GM12878 (cell line): ENCODE measurements at regions not wholly inside any gene's neighbourhood (a gene's known extent, or its start where the extent isn't known, plus 50 kb on each side); places are given as distances from the start of the nearest gene placed in this dataset.

Experiments
- ATAC-seq: fragments of 200-7000 bp; cut with Tn5 transposase; 3 replicates; pipeline ENCODE4 v1.9.1; 2020; ENCODE audit warnings: mild to moderate bottlenecking, moderate library complexity
- BruUV-seq: library from RNA; stranded (reverse); fragments of 400-500 nt; replicated peaks from 2 replicates; lab custom pipeline; 2021; lab: Mats Ljungman, UMichigan
- CTCF ChIA-PET: fragments of 300-600 bp; sonication (Branson Sonifier 250); formaldehyde crosslinking; extraction: SDS; loops from one replicate; lab custom pipeline; 2021; ENCODE audit warnings: inconsistent platforms; lab: Yijun Ruan, JAX
- POLR2A ChIA-PET: fragments of 350-600 bp; formaldehyde crosslinking; extraction: SDS; loops from one replicate; lab custom pipeline; 2021; ENCODE audit warnings: inconsistent platforms; lab: Charles Lee
- RAD21 ChIA-PET: fragments of 300-600 bp; sonication (Branson Sonifier 250); formaldehyde crosslinking; loops from one replicate; lab custom pipeline; 2023; ENCODE audit warnings: antibody characterized with exemption; ENCODE audit not compliant: unreplicated experiment; lab: Charles Lee
- SMC1A ChIA-PET: fragments of 300-600 bp; sonication (Branson Sonifier 250); formaldehyde crosslinking; loops from one replicate; lab custom pipeline; 2023; ENCODE audit not compliant: unreplicated experiment, uncharacterized antibody; lab: Charles Lee
- DNase-seq: peaks from one replicate; pipeline ENCODE4 v3.0.0-alpha.2; 2011; ENCODE audit warnings: low read depth, low spot score
- FAIRE-seq: peaks from 3 replicates; lab custom pipeline; 2011; peaks lifted over from hg19 to GRCh38; lab: Jason Lieb, UNC
- H2AFZ ChIP-seq: 2 replicates; pipeline ENCODE4 v1.6.0; 2011; ENCODE audit warnings: low read depth, low read length, control low read depth; ENCODE audit not compliant: control insufficient read depth
- H3K27ac ChIP-seq: 2 replicates; pipeline ENCODE4 v1.5.1; 2011; ENCODE audit warnings: control low read depth; ENCODE audit not compliant: control insufficient read depth, insufficient read depth
- H3K27me3 ChIP-seq, 2 experiments: replicated peaks in 1 of 2; 2 replicates each; pipeline versions ENCODE4 v1.6.0 to v1.6.1; 2011; ENCODE audit warnings: low read length in 1 of 2; ENCODE audit not compliant: control insufficient read depth in 2 of 2, insufficient read depth in 2 of 2
- H3K36me3 ChIP-seq, 2 experiments: 2 replicates each; pipeline ENCODE4 v1.5.1; 2011; ENCODE audit warnings: low read length in 1 of 2; ENCODE audit not compliant: control insufficient read depth in 2 of 2, insufficient read depth in 2 of 2
- H3K4me1 ChIP-seq: 2 replicates; pipeline ENCODE4 v1.6.1; 2011; ENCODE audit warnings: mild to moderate bottlenecking, low read length, moderate library complexity, mixed read lengths; ENCODE audit not compliant: control insufficient read depth, insufficient read depth
- H3K4me2 ChIP-seq: 2 replicates; pipeline ENCODE4 v1.6.0; 2011; ENCODE audit warnings: control low read depth; ENCODE audit not compliant: control insufficient read depth, insufficient read depth
- H3K4me3 ChIP-seq: fragments of 200-600 bp; sonication (generic); 2 replicates; pipeline ENCODE4 v1.5.1; 2016
- H3K79me2 ChIP-seq: 2 replicates; pipeline ENCODE4 v1.6.0; 2011; ENCODE audit warnings: low read length; ENCODE audit not compliant: control insufficient read depth, insufficient read depth
- H3K9ac ChIP-seq: 2 replicates; pipeline ENCODE4 v1.8.0; 2011; ENCODE audit warnings: low read length, control low read depth, mixed read lengths; ENCODE audit not compliant: control insufficient read depth, insufficient read depth
- H3K9me3 ChIP-seq: replicated peaks from 3 replicates; pipeline ENCODE4 v1.5.1; 2011; ENCODE audit warnings: mild to moderate bottlenecking, low read length; ENCODE audit not compliant: control insufficient read depth, insufficient read depth
- H4K20me1 ChIP-seq: 2 replicates; pipeline ENCODE4 v1.6.0; 2011; ENCODE audit not compliant: control insufficient read depth, insufficient read depth
- MTA2 ChIP-seq: fragments of 450-650 bp; IDR thresholded peaks from 2 replicates; pipeline ENCODE4 v1.6.1; 2016; ENCODE audit warnings: low read depth, mild to moderate bottlenecking, moderate library complexity
- NFIC ChIP-seq: IDR thresholded peaks from 2 replicates; pipeline ENCODE4 v1.6.1; 2012; ENCODE audit warnings: low read depth, mild to moderate bottlenecking, inconsistent platforms, low read length, moderate library complexity
- PML ChIP-seq: IDR thresholded peaks from 2 replicates; pipeline ENCODE4 v1.6.1; 2012; ENCODE audit warnings: low read length, inconsistent platforms
- POU2F2 ChIP-seq: IDR thresholded peaks from 3 replicates; pipeline ENCODE4 v1.6.1; 2011; ENCODE audit warnings: low read depth, mild to moderate bottlenecking, low read length, borderline replicate concordance
- RAD21 ChIP-seq: IDR thresholded peaks from 2 replicates; pipeline ENCODE4 v1.6.1; 2011; ENCODE audit warnings: mild to moderate bottlenecking, low read depth, low read length, moderate library complexity; ENCODE audit not compliant: insufficient read depth
- RB1 ChIP-seq: fragments of 450-650 bp; formaldehyde crosslinking; IDR thresholded peaks from 2 replicates; pipeline ENCODE4 v1.6.1; 2017; ENCODE audit warnings: mild to moderate bottlenecking, borderline replicate concordance
- STAT3 ChIP-seq: IDR thresholded peaks from 2 replicates; pipeline ENCODE4 v1.6.1; 2011; ENCODE audit warnings: low read depth, low read length, improper control_type of control experiment
- WGBS: methylation state at CpG from one replicate; pipeline ENCODE4 v1.1.6; 2016; ENCODE audit warnings: low lambda C conversion rate; ENCODE audit not compliant: insufficient replicate concordance, insufficient coverage; ENCODE audit errors: missing lambda C conversion rate; 5-methylcytosine and 5-hydroxymethylcytosine counted together
- in situ Hi-C: fragments of 300-500 bp; cut with MboI; formaldehyde crosslinking; loops from 9 replicates; pipeline ENCODE4 v1.14.3; 2018; ENCODE audit warnings: mixed read lengths
- intact Hi-C: fragments of 100-400 bp; cut with micrococcal nuclease; formaldehyde crosslinking; loops from one replicate; pipeline ENCODE4 v1.14.2; 2022; ENCODE audit not compliant: unreplicated experiment
- TF ChIP-seq, protein P1 (sequence below), 3 experiments: IDR thresholded peaks in 2 of 3; conservative IDR thresholded peaks in 1 of 3; 2 replicates each; pipeline ENCODE4 v1.5.1; 2011; ENCODE audit warnings: low read depth in 3 of 3, low read length in 3 of 3, mild to moderate bottlenecking in 3 of 3, control low read depth in 2 of 3, moderate library complexity in 2 of 3, inconsistent platforms in 1 of 3, mixed read lengths in 1 of 3; ENCODE audit not compliant: control insufficient read depth in 2 of 3, insufficient read depth in 1 of 3; ENCODE audit errors: extremely low read depth in 1 of 3
- TF ChIP-seq, protein P2 (sequence below): IDR thresholded peaks from 2 replicates; pipeline ENCODE4 v1.6.1; 2012; ENCODE audit warnings: low read depth, low read length, improper control_type of control experiment
- TF ChIP-seq, protein P3 (sequence below): fragments of 450-650 bp; formaldehyde crosslinking; IDR thresholded peaks from 2 replicates; pipeline ENCODE4 v1.4.0; 2022; ENCODE audit warnings: mild to moderate bottlenecking, moderate library complexity

DNA sequence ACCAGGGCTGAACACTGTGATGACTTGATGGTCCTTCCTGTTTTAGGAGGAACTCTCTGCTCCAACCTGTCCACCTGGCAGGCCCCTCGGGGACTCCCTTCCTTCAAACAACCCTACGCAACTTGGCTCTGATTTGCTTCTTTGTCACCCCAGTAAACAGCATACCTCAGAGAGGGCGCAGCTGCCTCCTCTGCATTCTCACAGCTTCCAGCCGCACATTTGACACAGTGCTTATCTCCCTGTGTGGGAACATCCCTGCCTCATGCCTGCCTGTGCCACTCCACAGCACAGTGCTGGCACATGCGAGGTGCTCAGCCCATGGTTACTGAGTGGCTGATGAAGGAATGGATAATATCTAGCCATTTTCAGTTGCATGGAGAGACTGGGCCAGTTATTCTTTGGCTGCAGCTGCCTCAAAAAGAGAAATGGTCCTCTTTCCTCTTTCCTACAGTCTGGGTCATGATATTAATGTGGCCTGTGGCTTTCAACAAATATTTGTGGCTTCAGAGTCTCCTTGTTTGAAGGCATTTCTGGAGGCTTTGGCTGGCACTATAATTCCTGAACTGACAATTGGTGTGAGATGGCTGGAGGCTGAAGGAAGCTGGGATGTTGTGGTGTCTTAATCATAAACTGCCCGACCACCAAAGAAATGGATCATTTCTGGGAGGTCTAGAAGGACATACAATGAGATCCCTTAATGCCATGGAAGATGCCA is 77.9 kb downstream of the TENT5C start (continued):
- TF ChIP-seq MTA2 = no peak
- TF ChIP-seq, protein P1, sequence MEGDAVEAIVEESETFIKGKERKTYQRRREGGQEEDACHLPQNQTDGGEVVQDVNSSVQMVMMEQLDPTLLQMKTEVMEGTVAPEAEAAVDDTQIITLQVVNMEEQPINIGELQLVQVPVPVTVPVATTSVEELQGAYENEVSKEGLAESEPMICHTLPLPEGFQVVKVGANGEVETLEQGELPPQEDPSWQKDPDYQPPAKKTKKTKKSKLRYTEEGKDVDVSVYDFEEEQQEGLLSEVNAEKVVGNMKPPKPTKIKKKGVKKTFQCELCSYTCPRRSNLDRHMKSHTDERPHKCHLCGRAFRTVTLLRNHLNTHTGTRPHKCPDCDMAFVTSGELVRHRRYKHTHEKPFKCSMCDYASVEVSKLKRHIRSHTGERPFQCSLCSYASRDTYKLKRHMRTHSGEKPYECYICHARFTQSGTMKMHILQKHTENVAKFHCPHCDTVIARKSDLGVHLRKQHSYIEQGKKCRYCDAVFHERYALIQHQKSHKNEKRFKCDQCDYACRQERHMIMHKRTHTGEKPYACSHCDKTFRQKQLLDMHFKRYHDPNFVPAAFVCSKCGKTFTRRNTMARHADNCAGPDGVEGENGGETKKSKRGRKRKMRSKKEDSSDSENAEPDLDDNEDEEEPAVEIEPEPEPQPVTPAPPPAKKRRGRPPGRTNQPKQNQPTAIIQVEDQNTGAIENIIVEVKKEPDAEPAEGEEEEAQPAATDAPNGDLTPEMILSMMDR (IDR thresholded peaks at IDR 0.05 in 2 of 3, conservative IDR thresholded peaks at IDR 0.05 in 1 of 3; ENCODE audit: control insufficient read depth in 2 of 3, extremely low read depth in 1 of 3, insufficient read depth in 1 of 3, low read depth in 3 of 3, low read length in 3 of 3) = no peak
- TF ChIP-seq STAT3 = no peak
- no peak for TF ChIP-seq POU2F2

DNA sequence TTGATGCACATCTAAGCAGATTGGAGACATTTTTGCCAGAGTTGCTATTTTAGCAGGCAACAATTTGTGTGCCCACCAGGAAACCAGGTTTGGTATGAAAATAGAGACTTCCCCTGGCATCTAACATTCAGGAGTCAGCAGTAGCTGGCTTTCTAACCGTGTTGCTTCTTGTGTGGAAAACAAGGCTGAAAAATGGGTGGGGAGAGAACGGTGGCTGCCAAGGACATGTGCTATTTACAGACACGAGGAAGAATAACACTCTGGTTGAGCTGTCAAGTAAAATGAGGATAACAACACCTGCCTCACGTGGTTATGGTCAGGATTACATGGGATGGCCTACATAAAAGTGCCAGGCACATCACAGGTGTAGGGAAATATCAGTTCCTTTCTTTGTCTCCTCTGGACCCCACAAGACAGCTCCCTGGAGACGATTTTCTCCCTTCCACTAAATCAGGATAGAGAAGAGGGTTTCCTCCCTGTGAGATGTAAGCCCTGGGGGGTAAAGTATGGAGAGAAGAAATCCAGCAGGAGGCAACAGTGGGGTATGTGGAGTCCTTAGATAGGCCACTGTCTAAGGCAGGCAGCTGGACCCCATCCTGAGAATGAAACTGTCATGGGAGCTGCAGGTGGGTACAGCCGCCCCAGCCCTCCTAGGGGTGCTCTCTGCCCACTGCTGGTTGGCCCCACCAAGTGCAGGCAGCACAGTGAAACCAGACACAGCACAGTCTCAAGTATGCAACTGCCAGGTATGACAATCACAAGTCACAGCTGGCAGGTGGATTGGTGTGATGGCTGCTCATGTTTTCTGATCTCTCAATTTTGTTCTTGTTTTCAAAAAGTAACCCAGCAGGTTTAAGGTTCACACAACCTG is 80.3 kb downstream of the TENT5C start:
- DNase-seq (no peak), FAIRE-seq (no peak), ATAC-seq (peak; percentile 64)
- CTCF ChIA-PET = interaction anchor here (1.3 kb wide), 1 partner anchor 152 kb away, joined by 5 read pairs; no protein-coding TSS in a partner anchor
- RAD21 ChIA-PET = no interaction called here
- H3K27ac ChIP-seq = no peak overlapping the region
- no peak overlapping the region for H3K4me3 ChIP-seq
- peaks cover 0 to 13% of the 10 kb centered on the region in 2 experiments; a peak in 3 of 4 replicates for H3K27me3 ChIP-seq
- POLR2A ChIA-PET = interaction anchor here (0.6 kb wide), 1 partner anchor 319 kb away, joined by 4 read pairs; no protein-coding TSS in a partner anchor
- no peaks in the 10 kb centered on the region for H3K79me2 ChIP-seq
- intact Hi-C loops (no loop called here), in situ Hi-C loops (no loop called here)
- WGBS = 13% methylated on average over 6 of the region's 6 CpGs
- no peak overlapping the region for H3K4me2 ChIP-seq
- no peak overlapping the region for H3K9ac ChIP-seq
- SMC1A ChIA-PET = no interaction called here
- no peaks in the 10 kb centered on the region for H3K9me3 ChIP-seq
- no TSS peak for BruUV-seq
- H4K20me1 ChIP-seq = no peaks in the 10 kb centered on the region; the same call in 1 of the 2 replicates
- no peak overlapping the region for H2AFZ ChIP-seq
- H3K36me3 ChIP-seq = no peaks in the 10 kb centered on the region
- H3K4me1 ChIP-seq = no peaks in the 10 kb centered on the region
- TF ChIP-seq, protein P1 (IDR thresholded peaks at IDR 0.05 in 2 of 3, conservative IDR thresholded peaks at IDR 0.05 in 1 of 3; ENCODE audit: control insufficient read depth in 2 of 3, extremely low read depth in 1 of 3, insufficient read depth in 1 of 3, low read depth in 3 of 3, low read length in 3 of 3) = 0 out of 6 replicates have a peak, but pooled peaks of 1 of the 3 experiments have one; percentile 24
- 0 out of 2 replicates have a peak, but pooled peaks have one; percentile 4 for TF ChIP-seq RAD21
- TF ChIP-seq, protein P2, sequence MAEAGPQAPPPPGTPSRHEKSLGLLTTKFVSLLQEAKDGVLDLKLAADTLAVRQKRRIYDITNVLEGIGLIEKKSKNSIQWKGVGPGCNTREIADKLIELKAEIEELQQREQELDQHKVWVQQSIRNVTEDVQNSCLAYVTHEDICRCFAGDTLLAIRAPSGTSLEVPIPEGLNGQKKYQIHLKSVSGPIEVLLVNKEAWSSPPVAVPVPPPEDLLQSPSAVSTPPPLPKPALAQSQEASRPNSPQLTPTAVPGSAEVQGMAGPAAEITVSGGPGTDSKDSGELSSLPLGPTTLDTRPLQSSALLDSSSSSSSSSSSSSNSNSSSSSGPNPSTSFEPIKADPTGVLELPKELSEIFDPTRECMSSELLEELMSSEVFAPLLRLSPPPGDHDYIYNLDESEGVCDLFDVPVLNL = no peak
- TF ChIP-seq RB1 = no peak
- TF ChIP-seq, protein P3, sequence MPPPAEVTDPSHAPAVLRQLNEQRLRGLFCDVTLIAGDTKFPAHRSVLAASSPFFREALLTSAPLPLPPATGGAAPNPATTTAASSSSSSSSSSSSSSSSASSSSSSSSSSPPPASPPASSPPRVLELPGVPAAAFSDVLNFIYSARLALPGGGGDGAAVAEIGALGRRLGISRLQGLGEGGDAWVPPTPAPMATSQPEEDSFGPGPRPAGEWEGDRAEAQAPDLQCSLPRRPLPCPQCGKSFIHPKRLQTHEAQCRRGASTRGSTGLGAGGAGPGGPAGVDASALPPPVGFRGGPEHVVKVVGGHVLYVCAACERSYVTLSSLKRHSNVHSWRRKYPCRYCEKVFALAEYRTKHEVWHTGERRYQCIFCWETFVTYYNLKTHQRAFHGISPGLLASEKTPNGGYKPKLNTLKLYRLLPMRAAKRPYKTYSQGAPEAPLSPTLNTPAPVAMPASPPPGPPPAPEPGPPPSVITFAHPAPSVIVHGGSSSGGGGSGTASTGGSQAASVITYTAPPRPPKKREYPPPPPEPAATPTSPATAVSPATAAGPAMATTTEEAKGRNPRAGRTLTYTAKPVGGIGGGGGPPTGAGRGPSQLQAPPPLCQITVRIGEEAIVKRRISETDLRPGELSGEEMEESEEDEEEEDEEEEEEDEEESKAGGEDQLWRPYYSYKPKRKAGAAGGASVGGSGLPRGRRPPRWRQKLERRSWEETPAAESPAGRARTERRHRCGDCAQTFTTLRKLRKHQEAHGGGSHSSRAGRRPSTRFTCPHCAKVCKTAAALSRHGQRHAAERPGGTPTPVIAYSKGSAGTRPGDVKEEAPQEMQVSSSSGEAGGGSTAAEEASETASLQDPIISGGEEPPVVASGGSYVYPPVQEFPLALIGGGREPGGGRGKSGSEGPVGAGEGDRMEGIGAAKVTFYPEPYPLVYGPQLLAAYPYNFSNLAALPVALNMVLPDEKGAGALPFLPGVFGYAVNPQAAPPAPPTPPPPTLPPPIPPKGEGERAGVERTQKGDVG (CRISPR knock-in tag) = no peak
- no peak for TF ChIP-seq NFIC
- no peak for TF ChIP-seq PML
